ENCODE measurements at regions not wholly inside any gene's neighbourhood (a gene's known extent, or its start where the extent isn't known, plus 50 kb on each side); places are given as distances from the start of the nearest gene placed in this dataset.
"Not testable (repeated sequence)": the region's sequence is repeated elsewhere in the genome, so short reads cannot be mapped to it uniquely, and the experiment has no call there.

DNA sequence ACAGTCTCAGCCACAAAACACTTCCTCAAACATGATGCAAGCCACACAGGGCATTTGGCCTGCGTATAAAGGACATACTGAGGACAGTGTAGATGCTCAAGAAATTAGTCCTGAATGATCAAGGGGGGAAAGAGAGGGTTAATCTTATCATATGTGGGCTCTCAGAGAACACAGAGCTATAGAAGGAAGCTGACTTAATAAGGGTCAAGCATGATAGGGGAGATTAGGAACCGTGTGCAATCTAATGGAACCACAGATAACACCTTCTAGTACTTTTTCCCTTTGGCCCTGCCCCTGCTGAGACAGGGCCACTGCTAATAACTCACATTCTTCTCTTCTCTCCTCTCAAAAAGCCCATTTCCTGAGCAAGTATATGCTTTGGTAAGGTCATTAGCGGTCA, 114.1 kb upstream of the ADAMTS9 start:
- no peak for DNase-seq
- no peak overlapping the region for H3K4me3 ChIP-seq (ENCODE audit: insufficient read depth, low read depth, low read length)
- no peaks in the 10 kb centered on the region for H3K36me3 ChIP-seq (replicated peaks; ENCODE audit: control insufficient read depth, insufficient read depth, low read length)
- no peaks in the 10 kb centered on the region for H3K27me3 ChIP-seq (ENCODE audit: control insufficient read depth, insufficient read depth, low read length)

DNA sequence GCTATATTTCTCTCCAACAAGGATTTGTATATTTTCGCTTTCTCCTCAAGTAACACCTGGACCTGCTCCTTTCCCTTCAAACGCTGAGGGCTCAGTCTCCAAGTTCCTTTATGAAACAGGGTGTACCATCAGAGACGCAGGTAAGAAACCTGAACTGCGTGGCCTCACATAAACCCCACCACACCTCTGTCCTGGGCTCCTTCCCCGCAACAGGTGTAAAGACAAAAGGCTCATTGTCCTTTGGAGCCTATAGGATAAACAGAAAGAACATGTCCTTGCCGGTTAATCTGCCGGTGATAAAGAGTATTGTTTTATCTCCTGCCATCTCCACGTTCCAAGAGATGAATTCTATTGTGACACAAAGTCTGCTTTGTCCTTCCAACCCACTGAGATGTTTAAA, 111.8 kb upstream of the ADAMTS9 start:
- Histone ChIP-seq H3K36me3 (replicated peaks; ENCODE audit: control insufficient read depth, insufficient read depth, low read length) (no peaks in the 10 kb centered on the region), H3K27me3 (ENCODE audit: control insufficient read depth, insufficient read depth, low read length) (no peaks in the 10 kb centered on the region), H3K4me3 (ENCODE audit: insufficient read depth, low read depth, low read length) (no peak overlapping the region)
- no peak for DNase-seq

- no peaks in the 10 kb centered on the region for H3K27me3 ChIP-seq (ENCODE audit: control insufficient read depth, insufficient read depth, low read length)
- DNase-seq, result no peak
Observed at GRCh38 chr3:64798316-64798715, 110.5 kb upstream of the ADAMTS9 start.

DNA sequence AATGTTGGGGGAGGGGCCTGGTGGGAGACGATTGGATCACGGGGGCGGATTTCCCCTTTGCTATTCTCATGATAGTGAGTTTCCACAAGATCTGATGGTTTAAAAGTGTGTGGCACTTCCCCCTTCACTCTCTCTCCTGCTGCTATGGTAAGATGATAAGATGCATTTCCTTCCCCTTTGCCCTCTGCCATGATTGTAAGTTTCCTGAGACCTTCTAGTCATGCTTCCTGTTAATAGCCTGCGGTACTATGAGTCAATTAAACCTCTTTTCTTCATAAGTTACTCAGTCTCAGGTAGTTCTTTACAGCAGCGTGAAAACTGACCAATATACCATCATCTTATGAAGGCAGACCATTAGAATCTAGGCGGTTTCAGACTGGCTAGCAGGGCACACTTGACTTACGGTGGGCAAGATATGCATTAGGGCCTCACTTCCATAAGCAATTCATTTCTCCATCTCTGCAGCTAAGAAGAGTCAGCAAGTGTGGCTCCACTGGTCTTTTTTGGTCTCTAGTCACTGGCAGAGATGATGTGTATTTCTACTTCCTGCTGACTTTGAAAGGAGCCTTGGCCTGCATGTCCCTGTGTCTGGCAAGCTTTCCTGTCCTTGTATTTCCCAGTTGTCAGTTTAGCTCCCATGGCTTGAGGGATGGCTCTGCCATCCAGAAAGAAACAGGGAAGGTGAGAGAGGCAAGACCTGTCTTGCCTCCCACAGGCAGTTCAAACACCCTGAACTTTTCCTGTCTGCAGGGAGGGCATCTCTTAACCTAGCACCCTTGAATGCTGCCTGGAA, 109.0 kb upstream of the ADAMTS9 start:
- H3K36me3 ChIP-seq (replicated peaks; ENCODE audit: control insufficient read depth, insufficient read depth, low read length), result no peaks in the 10 kb centered on the region
- no peak overlapping the region for H3K4me3 ChIP-seq (ENCODE audit: insufficient read depth, low read depth, low read length)
- no peaks in the 10 kb centered on the region for H3K27me3 ChIP-seq (ENCODE audit: control insufficient read depth, insufficient read depth, low read length)
- DNase-seq, result no peak

More at GRCh38 chr3:64798316-64798715, 110.5 kb upstream of the ADAMTS9 start:
- no peaks in the 10 kb centered on the region for H3K36me3 ChIP-seq (replicated peaks; ENCODE audit: control insufficient read depth, insufficient read depth, low read length)
- no peak overlapping the region for H3K4me3 ChIP-seq (ENCODE audit: insufficient read depth, low read depth, low read length)

DNA sequence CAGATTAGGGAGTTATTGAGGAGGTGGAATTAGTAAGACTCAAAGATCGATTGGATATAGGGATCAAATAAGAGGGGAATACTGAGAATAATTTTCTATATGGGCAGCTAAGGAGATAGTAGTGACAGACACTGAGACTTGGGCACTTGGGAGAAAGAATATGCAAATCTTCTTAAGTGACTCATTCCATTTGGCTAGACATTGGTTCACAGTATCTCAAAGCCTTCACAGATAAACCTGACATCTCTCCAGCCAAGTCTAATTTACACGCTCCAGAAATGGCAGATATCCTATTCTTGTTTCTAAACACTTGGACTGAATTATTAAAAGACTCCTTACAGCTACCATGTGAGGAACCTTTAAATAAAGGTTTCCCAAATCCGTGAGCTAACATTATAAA, 104.6 kb upstream of the ADAMTS9 start:
- no peak for DNase-seq
- Histone ChIP-seq H3K27me3 (ENCODE audit: control insufficient read depth, insufficient read depth, low read length) (no peaks in the 10 kb centered on the region), H3K4me3 (ENCODE audit: insufficient read depth, low read depth, low read length) (no peak overlapping the region), H3K36me3 (replicated peaks; ENCODE audit: control insufficient read depth, insufficient read depth, low read length) (no peaks in the 10 kb centered on the region)

- H3K36me3 ChIP-seq (replicated peaks; ENCODE audit: control insufficient read depth, insufficient read depth, low read length), result no peaks in the 10 kb centered on the region
- H3K27me3 ChIP-seq (ENCODE audit: control insufficient read depth, insufficient read depth, low read length), result no peaks in the 10 kb centered on the region
- DNase-seq, result no peak
- H3K4me3 ChIP-seq (ENCODE audit: insufficient read depth, low read depth, low read length), result no peak overlapping the region
Observed at GRCh38 chr3:64789111-64789510, 101.3 kb upstream of the ADAMTS9 start.

GRCh38 chr3:64783200-64783599, 95.4 kb upstream of the ADAMTS9 start:
- H3K27me3 ChIP-seq (ENCODE audit: control insufficient read depth, insufficient read depth, low read length), result no peaks in the 10 kb centered on the region
- DNase-seq, result no peak

DNA sequence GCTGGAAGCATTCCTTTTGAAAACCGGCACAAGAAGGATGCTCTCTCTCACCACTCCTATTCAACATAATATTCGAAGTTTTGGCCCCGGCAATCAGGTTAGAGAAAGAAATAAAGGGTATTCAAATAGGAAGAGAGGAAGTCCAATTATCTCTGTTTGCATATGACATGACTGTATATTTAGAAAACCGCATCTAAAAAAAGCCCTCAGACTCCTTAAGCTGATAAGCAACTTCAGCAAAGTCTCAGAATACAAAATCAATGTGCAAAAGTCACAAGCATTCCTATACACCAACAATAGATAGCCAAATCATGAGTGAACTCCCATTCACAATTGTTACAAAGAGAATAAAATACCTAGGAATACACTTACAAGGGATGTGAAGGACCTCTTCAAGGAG, 93.1 kb upstream of the ADAMTS9 start:
- H3K27me3 ChIP-seq (ENCODE audit: control insufficient read depth, insufficient read depth, low read length); H3K4me3 ChIP-seq (ENCODE audit: insufficient read depth, low read depth, low read length); DNase-seq; H3K36me3 ChIP-seq (replicated peaks; ENCODE audit: control insufficient read depth, insufficient read depth, low read length): not testable (repeated sequence)

More at GRCh38 chr3:64783200-64783599, 95.4 kb upstream of the ADAMTS9 start:
- H3K36me3 ChIP-seq (replicated peaks; ENCODE audit: control insufficient read depth, insufficient read depth, low read length), result no peaks in the 10 kb centered on the region
- no peak overlapping the region for H3K4me3 ChIP-seq (ENCODE audit: insufficient read depth, low read depth, low read length)

DNA sequence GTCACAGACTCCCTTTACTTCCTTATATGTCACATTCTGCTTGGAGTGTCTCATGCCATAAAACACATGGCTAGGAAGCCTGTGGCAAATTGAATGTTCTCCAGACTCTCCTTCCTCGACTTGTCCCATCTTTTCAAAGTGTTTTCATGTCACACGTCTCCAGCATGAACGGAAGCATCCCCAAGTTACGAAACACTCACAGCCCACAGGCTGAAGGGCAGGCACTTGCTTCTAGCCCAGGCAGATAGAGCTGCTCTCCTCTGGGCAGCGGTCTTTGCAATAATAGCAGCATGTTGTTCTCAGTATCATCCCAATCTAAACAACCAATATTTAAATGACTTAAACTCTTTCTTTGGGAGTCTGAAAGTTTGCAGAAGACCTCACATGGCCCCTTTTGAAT, 85.3 kb upstream of the ADAMTS9 start:
- no peaks in the 10 kb centered on the region for H3K27me3 ChIP-seq (ENCODE audit: control insufficient read depth, insufficient read depth, low read length)
- no peak overlapping the region for H3K4me3 ChIP-seq (ENCODE audit: insufficient read depth, low read depth, low read length)
- DNase-seq, result no peak
- no peaks in the 10 kb centered on the region for H3K36me3 ChIP-seq (replicated peaks; ENCODE audit: control insufficient read depth, insufficient read depth, low read length)

DNA sequence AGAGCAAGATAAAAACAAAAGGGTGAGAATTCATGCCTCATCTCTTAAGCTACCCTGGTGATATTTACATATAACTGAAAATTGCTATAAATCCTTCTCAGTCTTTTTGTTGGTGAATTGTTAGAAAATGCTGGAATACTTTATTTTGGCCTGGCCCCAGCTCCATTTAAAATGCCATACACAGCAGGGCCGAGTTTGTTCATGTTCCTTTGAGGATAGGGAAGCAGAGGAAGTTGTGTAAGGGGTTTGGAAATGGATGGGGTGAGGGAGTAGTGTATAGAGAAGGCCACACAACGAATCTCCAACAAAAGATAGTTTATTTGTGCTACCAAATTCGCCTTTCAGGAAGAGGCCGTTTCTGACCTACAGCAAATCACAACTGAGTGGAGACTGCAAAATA, 78.6 kb upstream of the ADAMTS9 start:
- Histone ChIP-seq H3K4me3 (ENCODE audit: insufficient read depth, low read depth, low read length) (no peak overlapping the region), H3K27me3 (ENCODE audit: control insufficient read depth, insufficient read depth, low read length) (no peaks in the 10 kb centered on the region), H3K36me3 (replicated peaks; ENCODE audit: control insufficient read depth, insufficient read depth, low read length) (no peaks in the 10 kb centered on the region)
- DNase-seq, result no peak

- no peak for DNase-seq
- H3K36me3 ChIP-seq (replicated peaks; ENCODE audit: control insufficient read depth, insufficient read depth, low read length), result no peaks in the 10 kb centered on the region
- no peaks in the 10 kb centered on the region for H3K27me3 ChIP-seq (ENCODE audit: control insufficient read depth, insufficient read depth, low read length)
Observed at GRCh38 chr3:64765947-64766346, 78.1 kb upstream of the ADAMTS9 start.

GRCh38 chr3:64764386-64764929, 76.7 kb upstream of the ADAMTS9 start:
- DNase-seq, result no peak
- Histone ChIP-seq H3K4me3 (ENCODE audit: insufficient read depth, low read depth, low read length) (no peak overlapping the region), H3K27me3 (ENCODE audit: control insufficient read depth, insufficient read depth, low read length) (no peaks in the 10 kb centered on the region), H3K36me3 (replicated peaks; ENCODE audit: control insufficient read depth, insufficient read depth, low read length) (no peaks in the 10 kb centered on the region)

More at GRCh38 chr3:64765947-64766346, 78.1 kb upstream of the ADAMTS9 start:
- H3K4me3 ChIP-seq (ENCODE audit: insufficient read depth, low read depth, low read length), result no peak overlapping the region

- no peak for DNase-seq
- no peaks in the 10 kb centered on the region for H3K36me3 ChIP-seq (replicated peaks; ENCODE audit: control insufficient read depth, insufficient read depth, low read length)
- no peaks in the 10 kb centered on the region for H3K27me3 ChIP-seq (ENCODE audit: control insufficient read depth, insufficient read depth, low read length)
- H3K4me3 ChIP-seq (ENCODE audit: insufficient read depth, low read depth, low read length), result no peak overlapping the region
Observed at GRCh38 chr3:64763980-64764379, 76.2 kb upstream of the ADAMTS9 start.

DNA sequence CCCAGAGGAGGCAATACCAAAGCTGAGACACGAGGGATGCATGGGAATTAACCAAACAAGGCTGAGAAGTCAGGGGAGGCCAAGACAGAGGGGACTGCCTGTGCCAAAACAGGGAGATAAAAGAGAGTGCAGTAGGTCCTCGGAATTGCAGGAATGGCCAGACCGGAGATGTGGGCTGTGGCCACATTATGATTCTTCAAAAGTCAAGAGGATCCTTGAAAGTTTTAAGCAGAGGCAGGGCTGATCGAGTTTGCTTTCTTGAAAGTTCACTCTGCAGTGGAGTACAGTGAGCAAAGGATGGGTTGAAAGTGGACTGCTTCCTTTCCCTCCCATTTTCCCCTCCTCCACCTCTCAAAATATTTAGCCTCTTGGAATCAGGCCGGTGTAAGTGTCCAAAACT, 73.9 kb upstream of the ADAMTS9 start:
- no peak for DNase-seq
- no peak overlapping the region for H3K4me3 ChIP-seq (ENCODE audit: insufficient read depth, low read depth, low read length)
- no peaks in the 10 kb centered on the region for H3K36me3 ChIP-seq (replicated peaks; ENCODE audit: control insufficient read depth, insufficient read depth, low read length)
- H3K27me3 ChIP-seq (ENCODE audit: control insufficient read depth, insufficient read depth, low read length), result no peaks in the 10 kb centered on the region

DNA sequence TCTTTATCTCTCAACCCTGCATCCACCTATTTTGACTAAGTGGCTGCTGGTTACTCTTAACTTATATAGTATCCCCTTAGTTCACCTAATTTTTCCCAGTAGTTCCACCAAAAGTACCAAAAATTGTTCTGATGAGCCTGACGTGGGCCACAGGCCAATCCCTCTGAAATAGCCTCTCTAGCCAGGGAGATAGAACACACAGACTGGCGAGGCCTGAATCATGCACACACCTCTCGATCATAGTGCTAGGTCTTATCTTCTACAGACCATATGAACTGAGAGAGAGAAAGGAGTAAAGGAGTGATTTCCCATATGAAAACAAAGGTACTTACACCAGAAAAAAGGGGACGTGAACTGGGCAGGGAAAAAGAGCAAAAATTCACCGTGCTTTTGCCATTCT, 72.5 kb upstream of the ADAMTS9 start:
- Histone ChIP-seq H3K36me3 (replicated peaks; ENCODE audit: control insufficient read depth, insufficient read depth, low read length) (no peaks in the 10 kb centered on the region), H3K27me3 (ENCODE audit: control insufficient read depth, insufficient read depth, low read length) (no peaks in the 10 kb centered on the region), H3K4me3 (ENCODE audit: insufficient read depth, low read depth, low read length) (no peak overlapping the region)
- DNase-seq, result no peak
